Kidney (tissue), 13 donors: ENCODE measurements at regions not wholly inside any gene's neighbourhood (a gene's known extent, or its start where the extent isn't known, plus 50 kb on each side); places are given as distances from the start of the nearest gene placed in this dataset.

Experiments used
- DNase-seq, 5 donors: peaks; one replicate each; pipeline ENCODE4 v3.0.0-alpha.2; 2013 to 2020
- FAIRE-seq: peaks from 2 replicates; lab custom pipeline; 2012; peaks lifted over from hg19 to GRCh38; lab: Jason Lieb, UNC
- H3K27ac ChIP-seq, 2 donors: one replicate each; pipeline ENCODE4 v1.7.0; 2013; ENCODE audit warnings: low read depth in 2 of 2, low read length in 2 of 2, inconsistent platforms in 1 of 2
- H3K27me3 ChIP-seq: one replicate; pipeline ENCODE4 v1.7.1; 2013; ENCODE audit warnings: low read length, inconsistent platforms; ENCODE audit not compliant: control insufficient read depth, insufficient read depth
- H3K36me3 ChIP-seq, 3 donors: one replicate each; pipeline versions ENCODE4 v1.7.0 to v1.7.1; 2013; ENCODE audit warnings: low read length in 3 of 3, control low read depth in 1 of 3, inconsistent platforms in 1 of 3; ENCODE audit not compliant: insufficient read depth in 3 of 3, control insufficient read depth in 2 of 3
- H3K4me1 ChIP-seq, 3 donors: one replicate each; pipeline versions ENCODE4 v1.7.0 to v1.7.1; 2013; ENCODE audit warnings: low read length in 3 of 3, inconsistent platforms in 1 of 3, low read depth in 1 of 3; ENCODE audit not compliant: control insufficient read depth in 2 of 3, insufficient read depth in 2 of 3
- H3K4me3 ChIP-seq, 3 donors: one replicate each; pipeline versions ENCODE4 v1.7.0 to v1.8.1; 2013; ENCODE audit warnings: low read length in 3 of 3, control low read depth in 1 of 3, inconsistent platforms in 1 of 3
- H3K9ac ChIP-seq, 3 donors: one replicate each; pipeline versions ENCODE4 v1.7.0 to v1.7.1; 2013; ENCODE audit warnings: low read length in 3 of 3, control low read depth in 1 of 3, inconsistent platforms in 1 of 3
- H3K9me3 ChIP-seq, 3 donors: one replicate each; pipeline versions ENCODE4 v1.7.0 to v1.7.1; 2013; ENCODE audit warnings: low read length in 3 of 3, control low read depth in 1 of 3, inconsistent platforms in 1 of 3; ENCODE audit not compliant: control insufficient read depth in 2 of 3, insufficient read depth in 1 of 3
- intact Hi-C: fragments of 100-400 bp; cut with DNase I; formaldehyde crosslinking; loops from one replicate; pipeline ENCODE4 v1.11.1; 2022
- TF ChIP-seq, protein P1 (sequence below): IDR thresholded peaks from 3 replicates; pipeline ENCODE4 v1.5.1; 2012; ENCODE audit warnings: mild to moderate bottlenecking, moderate library complexity, borderline replicate concordance; ENCODE audit not compliant: insufficient read depth; ENCODE audit errors: extremely low read depth
- donor health status: control.
- donor health status: control.
- donor health status: control.
- donor health status: control.
- donor health status: control.
- donor health status: DM: yes; HTN: yes; CAD: no.
- donor health status: Normal renal cell carcinoma (clear cell type).

DNA sequence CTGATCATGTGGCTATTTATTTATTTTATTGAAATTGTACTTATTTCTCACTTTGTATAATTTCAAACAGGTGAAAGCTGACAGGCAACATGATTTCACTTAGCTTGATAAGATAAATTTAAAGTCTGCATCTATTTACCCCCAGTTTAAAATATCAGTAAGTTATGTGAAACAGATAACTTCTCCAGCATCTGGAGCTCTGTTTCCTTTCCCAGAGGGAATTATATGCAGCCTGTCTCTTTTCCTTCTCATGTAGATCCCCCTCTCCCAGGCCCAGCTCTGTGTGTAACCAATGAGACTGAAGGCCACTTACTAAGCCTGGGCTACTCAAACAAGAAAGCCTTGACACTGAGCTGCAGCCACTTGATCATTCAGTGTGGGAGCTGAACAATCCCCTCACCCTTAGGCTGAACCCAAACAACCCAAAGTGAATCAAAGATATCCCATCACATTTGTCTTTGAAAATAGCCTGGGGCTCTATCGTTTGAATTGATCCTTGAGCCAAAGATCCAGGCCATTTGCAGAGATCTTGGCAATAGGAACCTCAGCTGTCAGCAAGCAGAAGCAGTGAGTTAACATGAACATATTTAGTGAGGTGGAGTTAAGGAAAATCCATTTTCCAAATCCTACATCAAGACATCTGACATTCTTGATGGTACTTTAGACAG lies 383.9 kb downstream of the TGFB2 start:
- DNase-seq: no peak
- Histone ChIP-seq H3K4me3 (no peak overlapping the region), H3K9ac (no peak overlapping the region), H3K36me3 (no peaks in the 10 kb centered on the region), H3K4me1 (no peaks in the 10 kb centered on the region), H3K9me3 (no peaks in the 10 kb centered on the region), H3K27ac (no peak overlapping the region), H3K27me3 (no peaks in the 10 kb centered on the region)
- intact Hi-C loops: no loop called here
- TF ChIP-seq, protein P1, sequence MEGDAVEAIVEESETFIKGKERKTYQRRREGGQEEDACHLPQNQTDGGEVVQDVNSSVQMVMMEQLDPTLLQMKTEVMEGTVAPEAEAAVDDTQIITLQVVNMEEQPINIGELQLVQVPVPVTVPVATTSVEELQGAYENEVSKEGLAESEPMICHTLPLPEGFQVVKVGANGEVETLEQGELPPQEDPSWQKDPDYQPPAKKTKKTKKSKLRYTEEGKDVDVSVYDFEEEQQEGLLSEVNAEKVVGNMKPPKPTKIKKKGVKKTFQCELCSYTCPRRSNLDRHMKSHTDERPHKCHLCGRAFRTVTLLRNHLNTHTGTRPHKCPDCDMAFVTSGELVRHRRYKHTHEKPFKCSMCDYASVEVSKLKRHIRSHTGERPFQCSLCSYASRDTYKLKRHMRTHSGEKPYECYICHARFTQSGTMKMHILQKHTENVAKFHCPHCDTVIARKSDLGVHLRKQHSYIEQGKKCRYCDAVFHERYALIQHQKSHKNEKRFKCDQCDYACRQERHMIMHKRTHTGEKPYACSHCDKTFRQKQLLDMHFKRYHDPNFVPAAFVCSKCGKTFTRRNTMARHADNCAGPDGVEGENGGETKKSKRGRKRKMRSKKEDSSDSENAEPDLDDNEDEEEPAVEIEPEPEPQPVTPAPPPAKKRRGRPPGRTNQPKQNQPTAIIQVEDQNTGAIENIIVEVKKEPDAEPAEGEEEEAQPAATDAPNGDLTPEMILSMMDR: no peak
- FAIRE-seq: no peak

DNA sequence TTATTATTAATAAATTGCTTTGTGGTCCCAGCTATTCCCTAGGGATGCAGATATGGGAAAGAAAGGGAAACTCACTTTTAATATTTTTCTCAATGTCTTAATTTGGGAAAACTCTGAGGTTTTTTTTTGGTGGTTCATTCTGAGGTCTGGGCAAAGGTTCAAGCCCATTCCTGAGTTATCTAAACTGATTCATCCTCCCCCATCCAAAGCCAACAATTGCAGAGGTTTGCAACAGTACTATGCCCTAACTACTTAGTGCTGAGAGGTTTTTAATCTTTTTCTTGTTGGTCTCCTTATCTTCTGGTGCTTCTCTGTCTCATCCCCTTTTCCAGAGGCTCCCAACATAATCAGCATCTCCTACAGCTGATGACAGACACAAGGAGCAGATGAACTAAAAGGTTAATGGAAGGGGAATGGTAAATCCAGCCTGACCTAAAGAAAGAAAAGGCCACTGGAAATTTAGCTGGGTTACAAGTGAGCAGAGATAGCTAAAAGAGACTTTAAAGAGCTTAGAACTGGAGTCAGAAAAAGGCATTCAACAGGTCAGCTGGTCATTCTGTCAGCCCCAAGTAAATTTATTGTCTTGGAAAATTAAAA lies 390.4 kb downstream of the TGFB2 start:
- FAIRE-seq (no peak), DNase-seq (peak in 2 of 5 donors; percentile 17 to 46)
- H3K27ac ChIP-seq: peak overlapping the region in 1 of 2 donors; percentile 32
- no peak overlapping the region for H3K9ac ChIP-seq
- H3K9me3 ChIP-seq: no peaks in the 10 kb centered on the region
- no peak overlapping the region for H3K4me3 ChIP-seq
- H3K27me3 ChIP-seq: no peaks in the 10 kb centered on the region
- TF ChIP-seq, protein P1: no peak
- no peaks in the 10 kb centered on the region for H3K36me3 ChIP-seq
- intact Hi-C loops: no loop called here
- no peaks in the 10 kb centered on the region for H3K4me1 ChIP-seq

- Histone ChIP-seq H3K27me3 (no peaks in the 10 kb centered on the region), H3K9me3 (peaks cover 0 to 4% (median 0%) of the 10 kb centered on the region in 3 donors), H3K27ac (no peak overlapping the region), H3K4me3 (no peak overlapping the region), H3K4me1 (no peaks in the 10 kb centered on the region), H3K36me3 (no peaks in the 10 kb centered on the region), H3K9ac (no peak overlapping the region)
- TF ChIP-seq, protein P1: no peak
- DNase-seq: peak in 2 of 5 donors; percentile 51 to 86
- intact Hi-C loops: no loop called here
- FAIRE-seq: no peak
These were observed 394.3 kb downstream of the TGFB2 start for GRCh38 chr1:218739426-218739825.
